ENCODE measurements at regions not wholly inside any gene's neighbourhood (a gene's known extent, or its start where the extent isn't known, plus 50 kb on each side); places are given as distances from the start of the nearest gene placed in this dataset.

DNA sequence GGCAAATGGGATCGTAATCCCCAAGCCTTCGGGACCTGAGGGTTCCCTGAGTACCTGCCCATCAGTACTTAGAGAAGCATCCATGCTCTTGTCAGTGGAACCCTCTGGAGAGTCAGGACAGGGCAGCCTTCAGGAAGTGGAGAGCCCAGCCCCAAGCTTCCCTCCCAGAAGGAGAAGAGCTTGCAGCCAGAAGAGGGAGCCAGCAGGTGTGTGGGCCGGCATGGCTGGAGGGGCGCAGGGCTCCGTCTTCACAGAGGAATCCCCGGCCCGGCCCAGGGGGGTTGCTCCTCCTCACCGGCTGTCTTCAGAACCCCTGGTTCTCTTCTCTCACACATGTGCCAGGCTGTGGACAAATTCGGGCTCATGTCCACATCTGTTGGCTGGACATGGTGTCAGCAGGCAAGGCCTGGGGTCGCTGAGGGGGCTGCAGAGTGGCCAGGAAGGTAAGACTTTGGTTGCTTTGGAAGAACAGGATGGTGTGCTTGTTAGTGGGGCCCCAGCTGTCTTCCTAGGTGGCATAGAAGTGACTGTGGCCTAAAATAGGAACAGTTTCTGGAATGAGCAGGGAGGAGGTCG is 58.9 kb upstream of the RXRA start:
- TF ChIP-seq POLR2A (IDR thresholded peaks at IDR 0.05) = no peak
- TF ChIP-seq, protein P1, sequence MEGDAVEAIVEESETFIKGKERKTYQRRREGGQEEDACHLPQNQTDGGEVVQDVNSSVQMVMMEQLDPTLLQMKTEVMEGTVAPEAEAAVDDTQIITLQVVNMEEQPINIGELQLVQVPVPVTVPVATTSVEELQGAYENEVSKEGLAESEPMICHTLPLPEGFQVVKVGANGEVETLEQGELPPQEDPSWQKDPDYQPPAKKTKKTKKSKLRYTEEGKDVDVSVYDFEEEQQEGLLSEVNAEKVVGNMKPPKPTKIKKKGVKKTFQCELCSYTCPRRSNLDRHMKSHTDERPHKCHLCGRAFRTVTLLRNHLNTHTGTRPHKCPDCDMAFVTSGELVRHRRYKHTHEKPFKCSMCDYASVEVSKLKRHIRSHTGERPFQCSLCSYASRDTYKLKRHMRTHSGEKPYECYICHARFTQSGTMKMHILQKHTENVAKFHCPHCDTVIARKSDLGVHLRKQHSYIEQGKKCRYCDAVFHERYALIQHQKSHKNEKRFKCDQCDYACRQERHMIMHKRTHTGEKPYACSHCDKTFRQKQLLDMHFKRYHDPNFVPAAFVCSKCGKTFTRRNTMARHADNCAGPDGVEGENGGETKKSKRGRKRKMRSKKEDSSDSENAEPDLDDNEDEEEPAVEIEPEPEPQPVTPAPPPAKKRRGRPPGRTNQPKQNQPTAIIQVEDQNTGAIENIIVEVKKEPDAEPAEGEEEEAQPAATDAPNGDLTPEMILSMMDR (IDR thresholded peaks at IDR 0.05) = no peak

Data from thyroid gland (tissue), 4 donors.